ENCODE measurements at regions not wholly inside any gene's neighbourhood (a gene's known extent, or its start where the extent isn't known, plus 50 kb on each side); places are given as distances from the start of the nearest gene placed in this dataset.

DNA sequence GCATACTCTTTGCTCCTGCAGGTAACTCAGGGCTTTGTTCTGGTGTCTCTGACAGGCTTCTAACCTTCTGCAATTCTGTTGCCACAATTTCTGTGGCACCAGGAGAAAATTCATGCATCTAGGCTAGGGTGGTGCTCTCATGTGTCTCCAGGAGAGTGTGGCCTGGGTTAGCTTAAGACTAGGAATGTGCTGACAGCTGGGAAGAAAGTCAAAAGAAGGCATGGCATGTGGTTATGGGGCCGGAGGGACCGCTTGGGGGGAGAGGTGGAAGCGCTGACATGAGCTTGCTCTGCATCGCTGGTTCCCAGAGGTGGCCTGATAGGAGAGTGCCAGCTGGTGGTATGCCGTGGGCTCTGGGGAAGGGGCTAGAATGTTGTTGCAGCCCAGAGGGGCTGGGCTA is 173.3 kb upstream of the TNP1 start:
- TF ChIP-seq, protein P1, sequence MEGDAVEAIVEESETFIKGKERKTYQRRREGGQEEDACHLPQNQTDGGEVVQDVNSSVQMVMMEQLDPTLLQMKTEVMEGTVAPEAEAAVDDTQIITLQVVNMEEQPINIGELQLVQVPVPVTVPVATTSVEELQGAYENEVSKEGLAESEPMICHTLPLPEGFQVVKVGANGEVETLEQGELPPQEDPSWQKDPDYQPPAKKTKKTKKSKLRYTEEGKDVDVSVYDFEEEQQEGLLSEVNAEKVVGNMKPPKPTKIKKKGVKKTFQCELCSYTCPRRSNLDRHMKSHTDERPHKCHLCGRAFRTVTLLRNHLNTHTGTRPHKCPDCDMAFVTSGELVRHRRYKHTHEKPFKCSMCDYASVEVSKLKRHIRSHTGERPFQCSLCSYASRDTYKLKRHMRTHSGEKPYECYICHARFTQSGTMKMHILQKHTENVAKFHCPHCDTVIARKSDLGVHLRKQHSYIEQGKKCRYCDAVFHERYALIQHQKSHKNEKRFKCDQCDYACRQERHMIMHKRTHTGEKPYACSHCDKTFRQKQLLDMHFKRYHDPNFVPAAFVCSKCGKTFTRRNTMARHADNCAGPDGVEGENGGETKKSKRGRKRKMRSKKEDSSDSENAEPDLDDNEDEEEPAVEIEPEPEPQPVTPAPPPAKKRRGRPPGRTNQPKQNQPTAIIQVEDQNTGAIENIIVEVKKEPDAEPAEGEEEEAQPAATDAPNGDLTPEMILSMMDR (IDR thresholded peaks at IDR 0.05; ENCODE audit: poor library complexity) = no peak
- no peak for TF ChIP-seq EZH2 (IDR thresholded peaks at IDR 0.05; ENCODE audit: borderline replicate concordance)
